Cardiac fibroblast (primary cell): ENCODE measurements at regions not wholly inside any gene's neighbourhood (a gene's known extent, or its start where the extent isn't known, plus 50 kb on each side); places are given as distances from the start of the nearest gene placed in this dataset.

Experiments used
- DNase-seq, 2 donors: peaks; one replicate each; pipeline versions ENCODE4 v3.0.0 to v3.0.0-alpha.2; 2010; ENCODE audit warnings: low read depth in 2 of 2
- H3K4me3 ChIP-seq, 2 donors: replicated peaks in 1 of 2; 1 replicate in 1 of 2; 2 replicates in 1 of 2; pipeline ENCODE4 v1.5.1; 2011; ENCODE audit warnings: low read depth in 2 of 2, low read length in 2 of 2, mild to moderate bottlenecking in 2 of 2, moderate library complexity in 1 of 2
- CTCF ChIP-seq: IDR thresholded peaks from one replicate; pipeline ENCODE4 v1.5.1; 2011; ENCODE audit warnings: low read depth, mild to moderate bottlenecking, low read length, inconsistent platforms

- H3K4me3 ChIP-seq, result no peak overlapping the region
- TF ChIP-seq CTCF, result no peak
- no peak for DNase-seq
Observed at GRCh38 chr2:104787298-104788065, 66.4 kb upstream of the POU3F3 start.

GRCh38 chr2:104788742-104789455, 65.0 kb upstream of the POU3F3 start:
- no peak overlapping the region for H3K4me3 ChIP-seq
- TF ChIP-seq CTCF, result no peak
- no peak for DNase-seq

GRCh38 chr2:104790100-104790811, 63.7 kb upstream of the POU3F3 start:
- TF ChIP-seq CTCF, result no peak
- no peak overlapping the region for H3K4me3 ChIP-seq
- peak in 1 of 2 donors; percentile 29 for DNase-seq

- TF ChIP-seq CTCF, result no peak
- no peak for DNase-seq
- no peak overlapping the region for H3K4me3 ChIP-seq
Observed at GRCh38 chr2:104790901-104791495, 62.9 kb upstream of the POU3F3 start.

GRCh38 chr2:104793966-104794365, 59.9 kb upstream of the POU3F3 start:
- TF ChIP-seq CTCF, result no peak
- H3K4me3 ChIP-seq, result no peak overlapping the region
- peak in 1 of 2 donors; percentile 71 for DNase-seq

- no peak overlapping the region for H3K4me3 ChIP-seq
- DNase-seq, result peak in 1 of 2 donors; percentile 34
- TF ChIP-seq CTCF, result no peak
Observed at GRCh38 chr2:104794441-104794840, 59.5 kb upstream of the POU3F3 start.
